ENCODE measurements at regions not wholly inside any gene's neighbourhood (a gene's known extent, or its start where the extent isn't known, plus 50 kb on each side); places are given as distances from the start of the nearest gene placed in this dataset.
A peak's percentile ranks its signal among the peaks of the same experiment; 100 is the strongest.

GRCh38 chr14:80146941-80147340, 64.4 kb downstream of the DIO2 start:
- DNase-seq (ENCODE audit: low spot score): no peak

- DNase-seq (ENCODE audit: low spot score): no peak
These were observed 74.9 kb downstream of the DIO2 start for GRCh38 chr14:80136358-80136757.

- no peak for DNase-seq (ENCODE audit: low spot score)
These were observed 75.8 kb downstream of the DIO2 start for GRCh38 chr14:80135305-80136088.

GRCh38 chr14:80134321-80134720, 77.0 kb downstream of the DIO2 start:
- no peak for DNase-seq (ENCODE audit: low spot score)

GRCh38 chr14:80133457-80133856, 77.8 kb downstream of the DIO2 start:
- DNase-seq (ENCODE audit: low spot score): no peak

GRCh38 chr14:80127466-80127865, 83.8 kb downstream of the DIO2 start:
- no peak for DNase-seq (ENCODE audit: low spot score)

GRCh38 chr14:80124794-80125193, 86.5 kb downstream of the DIO2 start:
- DNase-seq (ENCODE audit: low spot score): no peak

- no peak for DNase-seq (ENCODE audit: low spot score)
These were observed 93.4 kb downstream of the DIO2 start for GRCh38 chr14:80117876-80118275.

- DNase-seq (ENCODE audit: low spot score): no peak
These were observed 95.1 kb downstream of the DIO2 start for GRCh38 chr14:80116157-80116556.

GRCh38 chr14:80110721-80111120, 100.6 kb downstream of the DIO2 start:
- no peak for DNase-seq (ENCODE audit: low spot score)

- no peak for DNase-seq (ENCODE audit: low spot score)
These were observed 102.2 kb downstream of the DIO2 start for GRCh38 chr14:80109055-80109454.

GRCh38 chr14:80108430-80108829, 102.9 kb downstream of the DIO2 start:
- no peak for DNase-seq (ENCODE audit: low spot score)

- DNase-seq (ENCODE audit: low spot score): no peak
These were observed 105.8 kb downstream of the DIO2 start for GRCh38 chr14:80105488-80105994.

GRCh38 chr14:80101835-80102234, 109.5 kb downstream of the DIO2 start:
- no peak for DNase-seq (ENCODE audit: low spot score)

- no peak for DNase-seq (ENCODE audit: low spot score)
These were observed 110.6 kb downstream of the DIO2 start for GRCh38 chr14:80100681-80101080.

- DNase-seq (ENCODE audit: low spot score): no peak
These were observed 115.7 kb downstream of the DIO2 start for GRCh38 chr14:80095623-80096022.

GRCh38 chr14:80087411-80087810, 123.9 kb downstream of the DIO2 start:
- no peak for DNase-seq (ENCODE audit: low spot score)

GRCh38 chr14:80084196-80084595, 127.1 kb downstream of the DIO2 start:
- no peak for DNase-seq (ENCODE audit: low spot score)

GRCh38 chr14:80080601-80081000, 130.7 kb downstream of the DIO2 start:
- no peak for DNase-seq (ENCODE audit: low spot score)

- peak; percentile 67 for DNase-seq (ENCODE audit: low spot score)
These were observed 132.8 kb downstream of the DIO2 start for GRCh38 chr14:80078501-80078900.

- DNase-seq (ENCODE audit: low spot score): no peak
These were observed 134.0 kb downstream of the DIO2 start for GRCh38 chr14:80077262-80077661.

GRCh38 chr14:80074900-80075574, 136.3 kb downstream of the DIO2 start:
- no peak for DNase-seq (ENCODE audit: low spot score)

GRCh38 chr14:80059041-80059440, 152.3 kb downstream of the DIO2 start:
- DNase-seq (ENCODE audit: low spot score): no peak

Data from SK-N-DZ (cell line).